Tibial nerve (tissue), 4 donors: ENCODE measurements at regions not wholly inside any gene's neighbourhood (a gene's known extent, or its start where the extent isn't known, plus 50 kb on each side); places are given as distances from the start of the nearest gene placed in this dataset.

Source experiments
- EP300 ChIP-seq, 2 donors: sonication (generic); formaldehyde crosslinking; IDR thresholded peaks; one replicate each; pipeline ENCODE4 v1.6.1; 2017; ENCODE audit warnings: antibody characterized with exemption in 2 of 2, mild to moderate bottlenecking in 1 of 2
- POLR2A ChIP-seq, 2 donors: fragments of 450-650 bp; IDR thresholded peaks; one replicate each; pipeline ENCODE4 v1.6.1; 2017; ENCODE audit warnings: antibody characterized with exemption in 2 of 2, mild to moderate bottlenecking in 2 of 2, moderate library complexity in 2 of 2
- TF ChIP-seq, protein P1 (sequence below), 5 experiments: fragments of 200-600 bp in 3 of 5; fragments of 450-650 bp in 2 of 5; sonication (generic) in 3 of 5; IDR thresholded peaks; one replicate each; pipeline ENCODE4 v1.5.1; 2016 to 2019; ENCODE audit warnings: antibody characterized with exemption in 5 of 5, mild to moderate bottlenecking in 3 of 5, moderate library complexity in 2 of 5

DNA sequence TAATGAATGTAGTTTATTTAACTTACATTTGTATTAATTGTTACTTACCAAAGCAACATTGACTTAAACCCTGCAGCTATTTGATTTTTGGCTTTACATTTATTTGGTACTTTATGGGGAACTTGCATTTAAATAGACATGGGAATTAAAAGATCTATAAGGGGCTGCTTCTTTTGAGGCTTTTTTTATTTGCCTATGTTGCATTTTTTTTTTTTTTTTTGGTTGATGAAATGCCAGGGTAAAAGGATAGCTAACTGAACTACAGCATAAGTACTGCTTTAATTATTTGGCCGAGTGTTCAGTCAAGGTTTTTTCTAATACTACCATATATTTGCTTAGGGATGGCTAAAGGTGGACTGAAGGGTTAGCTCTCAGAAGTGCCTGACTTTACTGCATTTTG, 62.5 kb upstream of the CDH4 start:
- TF ChIP-seq, protein P1, sequence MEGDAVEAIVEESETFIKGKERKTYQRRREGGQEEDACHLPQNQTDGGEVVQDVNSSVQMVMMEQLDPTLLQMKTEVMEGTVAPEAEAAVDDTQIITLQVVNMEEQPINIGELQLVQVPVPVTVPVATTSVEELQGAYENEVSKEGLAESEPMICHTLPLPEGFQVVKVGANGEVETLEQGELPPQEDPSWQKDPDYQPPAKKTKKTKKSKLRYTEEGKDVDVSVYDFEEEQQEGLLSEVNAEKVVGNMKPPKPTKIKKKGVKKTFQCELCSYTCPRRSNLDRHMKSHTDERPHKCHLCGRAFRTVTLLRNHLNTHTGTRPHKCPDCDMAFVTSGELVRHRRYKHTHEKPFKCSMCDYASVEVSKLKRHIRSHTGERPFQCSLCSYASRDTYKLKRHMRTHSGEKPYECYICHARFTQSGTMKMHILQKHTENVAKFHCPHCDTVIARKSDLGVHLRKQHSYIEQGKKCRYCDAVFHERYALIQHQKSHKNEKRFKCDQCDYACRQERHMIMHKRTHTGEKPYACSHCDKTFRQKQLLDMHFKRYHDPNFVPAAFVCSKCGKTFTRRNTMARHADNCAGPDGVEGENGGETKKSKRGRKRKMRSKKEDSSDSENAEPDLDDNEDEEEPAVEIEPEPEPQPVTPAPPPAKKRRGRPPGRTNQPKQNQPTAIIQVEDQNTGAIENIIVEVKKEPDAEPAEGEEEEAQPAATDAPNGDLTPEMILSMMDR (IDR thresholded peaks at IDR 0.05): no peak
- TF ChIP-seq POLR2A (IDR thresholded peaks at IDR 0.05) (no peak), EP300 (IDR thresholded peaks at IDR 0.05) (no peak)
